ENCODE measurements at regions not wholly inside any gene's neighbourhood (a gene's known extent, or its start where the extent isn't known, plus 50 kb on each side); places are given as distances from the start of the nearest gene placed in this dataset.
"Not testable (repeated sequence)": the region's sequence is repeated elsewhere in the genome, so short reads cannot be mapped to it uniquely, and the experiment has no call there.

DNA sequence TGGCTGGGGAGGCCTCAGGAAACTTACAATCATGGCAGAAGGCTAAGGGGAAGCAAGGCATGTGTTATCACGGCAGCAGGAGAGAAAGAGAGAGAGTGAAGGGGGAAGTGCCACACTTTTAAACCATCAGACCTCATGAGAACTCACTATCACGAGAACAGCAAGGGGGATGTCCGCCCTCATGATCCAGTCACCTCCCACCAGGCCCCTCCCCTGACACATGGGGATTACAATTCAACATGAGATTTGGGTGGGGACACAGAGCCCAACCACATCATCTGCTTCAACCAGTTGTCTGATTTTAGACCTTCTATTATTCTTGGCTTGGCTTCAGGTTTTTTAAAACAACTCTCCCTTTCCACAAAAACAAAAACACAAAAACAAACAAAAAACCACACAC, 93.7 kb upstream of the BASP1 start:
- TF ChIP-seq, protein P1, sequence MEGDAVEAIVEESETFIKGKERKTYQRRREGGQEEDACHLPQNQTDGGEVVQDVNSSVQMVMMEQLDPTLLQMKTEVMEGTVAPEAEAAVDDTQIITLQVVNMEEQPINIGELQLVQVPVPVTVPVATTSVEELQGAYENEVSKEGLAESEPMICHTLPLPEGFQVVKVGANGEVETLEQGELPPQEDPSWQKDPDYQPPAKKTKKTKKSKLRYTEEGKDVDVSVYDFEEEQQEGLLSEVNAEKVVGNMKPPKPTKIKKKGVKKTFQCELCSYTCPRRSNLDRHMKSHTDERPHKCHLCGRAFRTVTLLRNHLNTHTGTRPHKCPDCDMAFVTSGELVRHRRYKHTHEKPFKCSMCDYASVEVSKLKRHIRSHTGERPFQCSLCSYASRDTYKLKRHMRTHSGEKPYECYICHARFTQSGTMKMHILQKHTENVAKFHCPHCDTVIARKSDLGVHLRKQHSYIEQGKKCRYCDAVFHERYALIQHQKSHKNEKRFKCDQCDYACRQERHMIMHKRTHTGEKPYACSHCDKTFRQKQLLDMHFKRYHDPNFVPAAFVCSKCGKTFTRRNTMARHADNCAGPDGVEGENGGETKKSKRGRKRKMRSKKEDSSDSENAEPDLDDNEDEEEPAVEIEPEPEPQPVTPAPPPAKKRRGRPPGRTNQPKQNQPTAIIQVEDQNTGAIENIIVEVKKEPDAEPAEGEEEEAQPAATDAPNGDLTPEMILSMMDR (IDR thresholded peaks at IDR 0.05) = not testable (repeated sequence)
- TF ChIP-seq POLR2A, POLR2AphosphoS5, EP300 (IDR thresholded peaks at IDR 0.05): not testable (repeated sequence)

Measured in gastroesophageal sphincter (tissue), 3 donors.